Astrocyte (in vitro differentiated cells and primary cell): ENCODE measurements at regions not wholly inside any gene's neighbourhood (a gene's known extent, or its start where the extent isn't known, plus 50 kb on each side); places are given as distances from the start of the nearest gene placed in this dataset.

Source experiments
- EZH2 ChIP-seq: IDR thresholded peaks from 2 replicates; pipeline ENCODE4 v1.6.1; 2012; ENCODE audit warnings: mild to moderate bottlenecking, low read length, inconsistent platforms; ENCODE audit not compliant: insufficient read depth
- TF ChIP-seq, protein P1 (sequence below): IDR thresholded peaks from 2 replicates; pipeline ENCODE4 v1.5.1; 2011; ENCODE audit warnings: low read depth, mild to moderate bottlenecking, inconsistent platforms, low read length, moderate library complexity; ENCODE audit not compliant: insufficient read depth

DNA sequence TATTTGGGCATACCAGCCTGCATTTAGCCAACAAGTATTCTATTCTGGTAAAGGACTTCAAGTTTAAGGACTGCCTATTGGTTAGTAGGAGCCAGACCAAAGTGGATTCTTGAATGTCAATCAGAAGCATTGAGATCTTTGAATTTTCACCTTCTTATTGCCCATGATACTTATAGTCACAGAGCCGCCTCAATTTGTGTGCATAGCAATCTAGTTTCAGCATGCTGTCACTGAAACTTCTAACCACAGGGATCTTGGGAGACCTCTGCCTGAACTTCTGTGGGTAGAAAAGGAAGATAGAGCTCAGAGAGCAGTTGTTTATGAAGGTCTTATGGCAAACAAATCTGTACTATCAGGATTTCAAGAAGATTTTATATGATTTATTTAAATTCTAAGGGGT is 501.4 kb upstream of the USP24 start:
- TF ChIP-seq, protein P1, sequence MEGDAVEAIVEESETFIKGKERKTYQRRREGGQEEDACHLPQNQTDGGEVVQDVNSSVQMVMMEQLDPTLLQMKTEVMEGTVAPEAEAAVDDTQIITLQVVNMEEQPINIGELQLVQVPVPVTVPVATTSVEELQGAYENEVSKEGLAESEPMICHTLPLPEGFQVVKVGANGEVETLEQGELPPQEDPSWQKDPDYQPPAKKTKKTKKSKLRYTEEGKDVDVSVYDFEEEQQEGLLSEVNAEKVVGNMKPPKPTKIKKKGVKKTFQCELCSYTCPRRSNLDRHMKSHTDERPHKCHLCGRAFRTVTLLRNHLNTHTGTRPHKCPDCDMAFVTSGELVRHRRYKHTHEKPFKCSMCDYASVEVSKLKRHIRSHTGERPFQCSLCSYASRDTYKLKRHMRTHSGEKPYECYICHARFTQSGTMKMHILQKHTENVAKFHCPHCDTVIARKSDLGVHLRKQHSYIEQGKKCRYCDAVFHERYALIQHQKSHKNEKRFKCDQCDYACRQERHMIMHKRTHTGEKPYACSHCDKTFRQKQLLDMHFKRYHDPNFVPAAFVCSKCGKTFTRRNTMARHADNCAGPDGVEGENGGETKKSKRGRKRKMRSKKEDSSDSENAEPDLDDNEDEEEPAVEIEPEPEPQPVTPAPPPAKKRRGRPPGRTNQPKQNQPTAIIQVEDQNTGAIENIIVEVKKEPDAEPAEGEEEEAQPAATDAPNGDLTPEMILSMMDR: no peak
- TF ChIP-seq EZH2: no peak
